SHP77 treated with DMSO at 0.1 percent for 48 hours (cell line): ENCODE measurements at regions not wholly inside any gene's neighbourhood (a gene's known extent, or its start where the extent isn't known, plus 50 kb on each side); places are given as distances from the start of the nearest gene placed in this dataset.
"Not testable (repeated sequence)": the region's sequence is repeated elsewhere in the genome, so short reads cannot be mapped to it uniquely, and the experiment has no call there.

Experiments used
- DNase-seq: peaks from one replicate; lab custom pipeline; 2025; lab: John Stamatoyannopoulos, UW

DNA sequence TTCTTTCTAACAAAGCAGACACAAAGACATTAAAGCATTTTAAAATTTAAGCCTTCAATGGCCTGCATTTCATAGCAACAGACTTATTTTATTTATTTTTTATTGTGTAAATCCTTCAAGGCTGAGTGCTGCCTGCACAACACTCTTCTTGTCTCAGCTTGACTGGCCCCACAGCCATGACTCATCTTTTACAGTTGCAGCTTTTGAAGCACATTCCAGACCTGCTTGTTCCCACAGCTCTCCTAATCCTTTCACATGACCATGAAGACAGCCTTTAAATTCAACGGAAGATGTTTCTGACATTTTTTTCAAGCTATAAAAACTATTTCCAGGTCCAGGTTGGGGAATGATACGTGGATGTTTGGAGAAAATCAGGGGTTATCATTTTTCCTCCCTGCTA, 276.9 kb upstream of the TACR3 start:
- peak; percentile 8 for DNase-seq

DNA sequence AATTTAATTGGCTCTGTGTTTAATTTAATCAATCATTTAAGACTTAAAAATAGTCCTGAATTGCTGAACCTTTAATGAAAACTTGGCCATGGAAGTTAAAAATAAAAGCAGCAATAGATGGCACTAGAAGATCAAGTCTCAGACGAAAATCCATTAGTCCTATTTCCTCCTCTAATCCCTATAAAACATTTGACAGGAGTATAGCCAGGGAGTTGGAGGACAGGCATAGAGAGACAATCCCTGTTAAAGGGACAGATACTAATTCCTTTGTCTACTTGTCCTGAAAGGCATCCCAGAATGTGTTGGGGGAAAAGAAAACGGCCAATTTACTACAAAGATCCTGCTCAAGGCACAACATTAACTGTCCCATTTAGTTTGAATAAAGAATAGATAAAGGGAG, 276.3 kb upstream of the TACR3 start:
- DNase-seq = peak; percentile 0

DNA sequence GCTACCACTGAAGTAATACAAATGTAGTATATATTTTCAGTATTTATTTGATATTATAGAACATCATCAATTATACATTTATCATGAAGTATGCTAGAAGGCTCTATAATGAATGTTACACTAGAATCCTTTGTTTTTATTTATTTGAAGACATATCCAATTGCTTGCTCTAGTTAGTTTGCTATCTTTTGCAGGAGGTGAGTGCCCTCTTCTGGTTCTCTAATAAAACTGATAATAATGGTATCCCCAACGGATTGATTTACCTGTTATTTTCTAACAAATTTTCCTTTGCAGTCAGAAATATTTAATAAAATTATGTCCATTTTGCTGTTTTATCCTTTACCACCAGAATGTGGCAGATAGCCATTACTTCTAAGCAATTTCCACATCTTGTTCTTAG, 274.3 kb upstream of the TACR3 start:
- DNase-seq = peak; percentile 8

DNA sequence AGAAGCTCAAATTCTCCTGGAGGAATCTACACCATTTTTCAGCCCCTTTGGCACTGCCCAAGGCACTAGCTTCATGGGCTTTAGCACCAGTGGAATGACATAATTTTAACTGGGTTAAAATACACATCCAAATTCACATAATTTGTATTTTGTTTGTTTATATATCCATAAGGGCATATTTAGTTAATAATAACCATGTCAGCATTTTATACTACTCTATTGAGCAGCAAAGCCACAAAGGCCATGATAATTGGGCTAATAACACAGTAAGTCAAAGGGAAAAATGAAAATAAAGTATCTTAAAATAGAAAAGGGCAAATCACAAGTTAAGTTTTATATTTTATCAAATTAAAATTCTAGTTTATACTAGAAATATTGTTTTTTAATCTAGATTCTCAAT, 262.7 kb upstream of the TACR3 start:
- DNase-seq = no peak

DNA sequence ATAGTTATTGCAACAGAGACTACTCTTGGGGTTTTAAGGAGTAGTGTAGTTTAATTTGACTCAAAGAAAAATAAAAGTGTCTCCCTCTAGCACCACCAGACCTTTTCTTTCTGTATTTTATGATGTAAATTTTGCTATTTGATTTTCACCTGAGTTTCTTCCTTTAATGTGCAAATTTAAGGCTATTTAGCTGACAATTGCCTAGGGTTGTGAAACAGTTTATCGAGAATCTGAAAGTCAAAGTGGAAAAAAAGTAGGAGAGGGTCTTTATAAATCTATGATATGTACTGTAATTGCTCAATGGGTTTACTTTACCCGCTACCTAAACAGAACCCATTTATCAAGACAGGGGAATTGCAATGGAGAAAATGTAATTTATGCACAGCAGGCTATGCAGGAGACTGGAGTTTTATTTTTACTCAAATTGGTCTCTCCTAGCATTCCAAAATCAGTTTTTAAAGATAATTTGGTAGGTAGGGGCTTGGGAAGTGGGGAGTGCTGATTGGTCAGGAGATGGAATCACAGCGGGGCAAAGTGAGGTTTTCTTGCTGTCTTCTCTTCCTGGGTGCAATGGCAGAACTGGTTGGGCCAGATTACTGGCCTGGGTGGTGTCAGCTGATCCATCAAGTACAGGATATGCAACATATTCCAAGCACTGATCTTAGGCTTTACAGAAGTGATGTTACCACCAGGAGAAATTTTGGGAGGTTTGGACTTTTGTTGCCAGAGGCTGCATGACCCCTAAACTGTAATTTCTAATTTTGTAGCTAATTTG, 228.6 kb upstream of the TACR3 start:
- no peak for DNase-seq

DNA sequence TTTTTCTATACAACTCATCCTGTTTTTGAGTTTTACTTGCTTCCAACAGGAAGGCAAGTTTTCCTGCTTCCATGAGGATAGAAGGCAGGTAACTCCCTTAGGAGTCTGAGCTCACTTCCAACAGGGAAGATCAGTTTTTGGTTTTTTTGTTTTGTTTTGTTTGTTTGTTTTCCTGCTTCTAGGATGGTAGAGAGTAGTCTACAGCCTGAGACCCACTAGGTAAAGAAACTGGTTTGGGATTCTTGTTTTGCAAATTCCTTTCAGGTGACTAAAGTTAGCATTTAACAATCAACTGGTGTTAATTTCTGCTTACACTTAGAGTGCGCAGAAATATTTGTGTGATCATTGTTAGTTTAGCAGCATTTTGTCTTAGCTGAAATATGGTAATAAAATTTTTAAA, 227.8 kb upstream of the TACR3 start:
- DNase-seq = no peak

DNA sequence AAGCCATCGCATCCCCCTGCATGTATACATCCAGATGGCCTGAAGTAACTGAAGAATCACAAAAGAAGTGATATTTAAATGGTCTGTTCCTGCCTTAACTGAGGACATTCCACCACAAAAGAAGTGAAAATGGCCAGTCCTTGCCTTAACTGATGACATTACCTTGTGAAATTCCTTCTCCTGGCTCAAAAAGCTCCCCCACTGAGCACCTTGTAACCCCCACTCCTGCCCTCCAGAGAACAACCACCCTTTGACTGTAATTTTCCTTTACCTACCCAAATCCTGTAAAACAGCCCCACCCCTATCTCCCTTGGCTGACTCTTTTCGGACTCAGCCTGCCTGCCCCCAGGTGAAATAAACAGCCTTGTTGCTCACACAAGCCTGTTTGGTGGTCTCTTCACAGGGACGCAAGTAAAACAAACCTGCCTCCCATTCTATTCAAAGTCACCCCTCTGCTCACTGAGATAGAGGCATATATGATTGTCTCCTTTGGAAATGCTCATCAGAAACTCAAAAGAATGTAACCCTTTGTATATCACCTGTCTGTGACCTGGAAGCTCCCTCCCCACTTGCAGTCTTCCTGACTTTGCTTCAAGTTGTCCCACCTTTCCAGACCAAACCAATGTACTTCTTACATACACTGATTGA, 227.0 kb upstream of the TACR3 start:
- DNase-seq = not testable (repeated sequence)

DNA sequence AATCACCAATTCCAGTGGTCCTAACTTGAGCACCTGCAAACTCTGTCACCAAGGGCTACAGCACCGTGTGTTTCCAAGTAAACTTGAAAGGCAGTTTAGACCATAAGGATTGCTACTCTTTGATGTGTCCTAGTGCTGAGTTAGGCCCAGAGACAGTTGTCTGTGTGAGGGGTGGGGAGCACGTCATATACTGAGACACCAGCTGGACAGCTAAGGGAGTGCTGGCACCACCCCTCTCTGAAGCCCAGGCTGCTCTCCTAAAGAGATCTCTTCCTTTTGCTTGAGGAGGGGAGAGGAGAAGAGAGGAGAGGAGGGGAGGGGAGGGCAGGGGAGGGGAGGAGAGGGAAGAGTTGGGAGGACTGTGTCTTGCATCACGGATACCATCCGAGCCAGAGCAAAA, 218.7 kb upstream of the TACR3 start:
- DNase-seq = no peak

DNA sequence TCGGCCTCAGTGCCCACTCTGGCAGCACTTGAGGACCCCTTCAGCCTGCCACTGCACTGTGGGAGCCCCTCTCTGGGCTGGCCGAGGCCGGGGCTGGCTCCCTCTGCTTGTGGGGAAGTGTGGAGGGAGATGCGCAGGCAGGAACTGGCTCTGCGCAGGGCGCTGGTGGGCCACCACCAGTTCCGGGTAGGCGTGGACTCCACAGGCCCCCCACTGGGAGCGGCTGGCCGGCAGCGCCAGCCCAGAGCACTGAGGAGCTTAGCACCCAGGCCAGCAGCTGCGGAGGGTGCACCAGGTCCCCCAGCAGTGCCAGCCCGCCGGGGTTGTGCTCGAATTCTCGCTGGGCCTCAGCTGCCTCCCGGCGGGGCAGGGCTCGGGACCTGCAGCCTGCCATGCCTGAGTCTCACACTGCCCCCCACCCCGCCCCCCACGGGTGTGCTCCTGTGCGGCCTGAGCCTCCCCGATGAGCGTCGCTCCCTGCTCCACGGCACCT, 216.9 kb upstream of the TACR3 start:
- no peak for DNase-seq

DNA sequence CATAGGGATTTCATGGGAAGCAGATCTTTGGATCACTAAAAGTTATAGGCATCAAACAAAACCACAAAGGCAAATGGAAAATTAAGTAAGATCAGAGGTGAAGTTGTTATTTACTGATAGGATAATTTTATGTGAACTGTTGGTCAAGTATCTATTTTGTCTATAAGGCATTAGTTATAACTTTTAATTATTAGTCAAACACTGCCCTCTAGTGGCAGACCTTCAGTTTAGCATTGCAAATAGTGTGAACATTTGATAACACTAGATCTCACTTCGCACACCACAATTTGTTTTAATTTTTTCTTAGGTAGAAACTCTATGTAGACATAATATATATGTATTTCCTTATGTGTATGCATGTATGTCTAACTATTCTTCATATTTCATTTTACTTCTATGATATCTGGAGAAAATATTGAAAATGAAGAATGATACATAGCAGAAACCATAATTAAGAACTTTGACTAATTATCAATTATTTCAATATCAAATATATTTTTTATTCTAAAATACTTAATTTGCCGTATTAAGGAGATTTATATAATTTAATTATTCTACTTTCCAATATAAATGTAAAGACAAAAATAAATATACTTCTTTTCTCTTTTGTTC, 214.5 kb upstream of the TACR3 start:
- peak; percentile 7 for DNase-seq

DNA sequence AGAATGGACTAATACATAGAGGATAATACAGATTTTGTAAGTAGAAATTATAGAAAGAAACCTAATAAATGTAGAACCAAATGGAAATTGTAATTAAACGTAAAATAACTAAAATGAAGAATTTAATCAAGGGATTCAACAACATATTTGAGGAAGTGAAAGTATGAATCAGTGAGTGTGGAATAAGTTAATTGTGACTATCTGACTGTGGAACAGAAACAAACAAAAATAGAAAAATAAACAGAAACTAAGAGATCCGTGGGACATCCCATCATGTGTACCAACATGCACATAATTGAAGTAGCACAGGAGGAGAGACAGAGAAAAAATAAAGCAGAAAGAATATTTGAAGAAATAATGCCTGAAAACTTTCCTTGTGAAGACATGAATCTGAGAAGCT, 208.6 kb upstream of the TACR3 start:
- DNase-seq = no peak

DNA sequence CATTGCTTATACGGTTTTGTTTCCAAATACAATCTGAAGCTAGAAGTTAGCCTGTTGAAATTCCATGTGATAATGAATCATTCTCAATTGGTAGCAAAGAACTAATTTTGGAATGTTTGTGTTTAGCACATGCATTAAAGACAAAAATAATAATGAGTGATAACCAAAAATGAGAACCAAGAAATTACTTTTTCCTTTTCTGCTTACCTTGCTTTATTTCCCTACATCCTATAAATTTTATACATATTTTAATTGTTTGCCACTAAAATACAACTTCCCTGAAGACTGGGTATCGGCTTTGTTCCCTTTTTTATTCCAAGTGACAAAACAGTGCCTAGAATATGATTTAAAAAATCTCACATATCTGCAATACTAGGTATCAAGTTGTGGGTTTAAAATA, 203.8 kb upstream of the TACR3 start:
- no peak for DNase-seq

DNA sequence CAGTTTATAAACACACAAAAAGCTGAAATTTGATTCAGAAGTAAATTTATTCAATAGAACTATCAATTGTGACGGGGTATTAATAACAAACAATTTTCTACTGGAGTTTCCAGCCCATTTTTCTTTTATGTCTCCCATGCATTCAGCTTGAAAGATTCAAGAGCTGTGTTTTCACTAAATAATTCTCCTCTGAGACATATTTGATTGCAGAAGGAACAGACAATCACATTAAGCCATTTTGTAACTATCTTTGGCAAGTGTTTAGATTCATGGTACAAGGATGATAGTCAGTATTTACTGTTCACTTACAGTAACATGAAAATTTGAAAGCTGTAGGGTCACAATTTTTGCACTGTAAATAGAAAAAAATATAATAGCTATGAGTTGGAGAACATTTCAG, 198.4 kb upstream of the TACR3 start:
- no peak for DNase-seq

DNA sequence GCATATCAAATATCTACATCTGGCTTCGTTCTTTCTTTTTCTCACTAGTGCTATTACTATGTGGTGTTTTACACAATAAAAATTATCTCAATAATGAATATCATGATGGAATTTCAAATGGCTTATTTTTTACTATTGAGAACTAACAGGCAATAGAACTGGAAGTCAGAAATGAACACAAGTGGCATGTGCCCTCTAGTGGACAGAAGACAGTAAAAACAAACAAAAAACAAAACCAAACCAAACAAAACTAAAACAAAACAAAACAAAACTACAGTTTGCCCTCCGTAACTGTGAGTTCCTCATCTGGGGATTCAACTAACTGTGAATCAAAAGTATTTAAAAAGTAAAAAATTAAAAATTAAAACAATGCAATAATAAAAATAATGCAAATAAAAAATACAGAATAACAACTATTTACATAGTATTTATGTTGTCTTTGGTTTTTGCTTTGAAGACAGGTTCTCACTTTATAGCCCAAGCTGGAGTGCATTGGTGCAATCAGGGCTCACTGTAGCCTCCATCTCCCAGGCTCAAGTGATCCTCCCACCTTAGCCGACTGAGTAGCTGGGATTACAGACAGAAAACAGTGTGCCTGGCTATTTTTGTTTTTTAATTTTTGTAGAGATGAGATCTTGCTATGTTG, 195.6 kb upstream of the TACR3 start:
- DNase-seq = no peak

DNA sequence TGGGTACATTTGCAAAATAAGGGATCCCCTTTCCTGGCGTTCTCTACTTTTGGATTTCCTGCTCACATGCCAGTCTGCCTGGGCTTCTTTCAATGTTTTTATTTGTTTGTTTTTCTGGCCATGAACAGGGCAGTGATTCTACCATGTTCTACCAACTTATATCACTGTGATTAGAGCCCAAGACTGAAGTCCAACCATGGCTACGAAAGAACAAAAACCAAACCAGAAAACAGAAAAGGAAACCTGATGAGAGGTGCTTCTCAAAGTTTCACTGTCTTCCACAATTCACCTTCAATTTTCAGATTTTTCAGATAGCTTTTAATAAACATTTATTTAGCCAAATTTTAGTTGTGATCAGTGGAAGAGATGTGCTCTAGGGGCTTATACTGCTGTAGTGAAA, 187.6 kb upstream of the TACR3 start:
- DNase-seq = no peak

DNA sequence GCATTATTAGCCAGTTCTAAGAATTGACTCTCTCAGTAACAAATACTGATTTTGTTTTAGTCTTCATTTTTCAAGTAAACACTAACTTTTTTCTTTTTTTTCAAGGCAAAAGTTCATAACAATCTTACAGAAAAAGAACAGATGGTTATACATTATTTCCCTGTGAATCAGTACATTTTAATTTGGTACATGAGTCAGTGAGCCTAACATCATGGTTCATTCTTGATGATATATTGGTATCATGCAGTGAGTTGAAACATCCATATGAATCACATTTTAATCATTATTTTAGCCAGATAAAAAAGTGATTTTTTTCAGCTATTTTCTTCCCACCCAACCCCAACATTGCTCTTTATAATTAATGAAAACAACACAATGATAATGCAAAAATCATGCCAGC, 184.3 kb upstream of the TACR3 start:
- DNase-seq = no peak

DNA sequence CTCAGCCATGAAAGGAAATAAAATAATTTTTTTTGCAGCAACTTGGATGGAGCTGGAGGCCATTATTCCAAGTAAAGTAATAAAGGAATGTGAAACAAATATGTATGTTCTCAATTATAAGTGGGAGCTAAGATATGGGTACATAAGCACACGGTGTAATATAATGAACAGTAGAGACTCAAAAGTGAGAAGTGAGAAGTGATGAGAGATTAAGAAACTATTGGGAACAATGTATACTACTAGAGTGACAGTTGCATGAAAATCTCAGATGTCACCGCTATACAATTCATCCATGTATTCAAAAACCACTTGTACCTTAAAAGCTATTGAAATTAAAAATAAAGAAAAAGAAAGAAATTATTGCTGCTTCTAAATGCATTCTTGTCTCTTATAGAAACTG, 182.9 kb upstream of the TACR3 start:
- DNase-seq = no peak

DNA sequence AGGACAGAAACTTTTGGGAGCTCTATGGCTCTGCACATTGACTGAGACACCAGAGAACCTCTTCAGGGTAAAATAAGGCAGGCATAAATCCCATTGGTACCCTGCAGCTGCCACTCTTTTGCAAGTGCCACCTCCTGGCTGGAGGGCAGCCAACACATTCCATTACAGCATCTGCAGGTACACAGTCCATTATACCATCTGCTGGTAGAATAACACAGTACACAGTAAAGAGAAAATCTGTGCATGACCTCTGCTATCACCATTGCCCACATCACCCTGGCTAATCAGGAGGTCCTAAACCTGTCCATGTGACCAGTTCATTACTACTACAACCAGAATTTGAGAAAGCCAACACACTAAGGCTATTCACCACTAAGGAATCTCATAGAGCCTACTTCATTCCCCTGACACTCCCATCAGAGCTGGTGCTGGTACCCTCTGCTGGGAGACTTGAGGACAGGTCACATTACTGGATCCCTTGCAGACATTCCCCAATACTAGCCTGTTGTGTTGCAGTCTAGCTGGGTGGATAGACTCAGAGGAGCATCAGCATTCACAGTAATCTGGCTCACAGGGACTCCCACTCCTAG, 176.2 kb upstream of the TACR3 start:
- DNase-seq = no peak

DNA sequence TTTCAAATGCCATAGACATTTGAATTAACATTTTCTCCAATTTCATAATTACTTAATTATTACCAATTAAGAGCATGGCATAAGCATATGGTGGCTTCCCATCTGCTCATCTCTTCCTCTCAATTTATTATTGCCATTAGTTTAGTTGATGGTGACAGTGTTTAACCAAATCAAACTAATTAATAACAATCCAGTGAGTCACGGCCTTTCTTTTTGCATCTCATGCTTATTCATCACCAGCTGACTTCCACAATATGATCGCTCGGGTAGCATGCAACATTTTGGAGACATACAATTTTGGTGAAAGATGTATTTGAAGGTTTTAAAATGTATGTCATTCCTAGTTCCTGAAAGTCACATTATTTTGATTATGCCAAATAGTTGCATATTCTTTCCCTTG, 172.8 kb upstream of the TACR3 start:
- no peak for DNase-seq

DNA sequence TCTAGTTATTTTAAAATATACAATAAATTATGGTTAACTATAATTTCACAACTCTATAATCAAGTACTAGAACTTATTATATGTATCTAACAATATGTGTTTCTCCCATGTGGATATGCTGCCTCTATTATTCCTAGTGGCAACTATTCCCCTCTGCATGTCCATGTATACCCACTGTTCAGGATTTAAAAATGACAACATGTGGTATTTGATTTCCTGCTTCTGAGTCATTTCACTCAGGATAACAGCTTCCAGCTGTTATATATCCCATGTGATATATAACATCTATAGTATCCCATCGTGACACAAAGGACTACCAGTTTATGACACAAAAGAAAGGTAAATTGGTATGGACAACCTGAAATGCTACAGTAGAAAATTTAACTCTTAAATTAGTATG, 167.4 kb upstream of the TACR3 start:
- DNase-seq = no peak

DNA sequence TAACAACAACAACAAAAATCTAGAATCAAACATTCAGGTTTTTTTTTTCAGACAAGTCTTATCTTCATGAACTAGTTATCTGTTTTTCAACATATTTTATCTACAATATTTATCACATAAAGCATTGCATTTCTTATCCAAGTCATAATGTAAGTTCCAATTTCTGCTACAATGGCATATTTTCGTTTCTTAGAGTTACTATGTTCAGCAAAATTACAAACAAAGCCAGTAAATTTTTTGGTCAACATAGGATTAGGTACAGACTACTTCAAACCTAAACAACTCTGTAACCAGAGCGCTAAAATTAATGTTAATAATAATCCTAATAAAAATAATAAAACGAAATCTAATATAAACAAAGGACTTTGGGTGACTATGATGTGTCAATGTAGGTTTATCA, 165.4 kb upstream of the TACR3 start:
- no peak for DNase-seq

DNA sequence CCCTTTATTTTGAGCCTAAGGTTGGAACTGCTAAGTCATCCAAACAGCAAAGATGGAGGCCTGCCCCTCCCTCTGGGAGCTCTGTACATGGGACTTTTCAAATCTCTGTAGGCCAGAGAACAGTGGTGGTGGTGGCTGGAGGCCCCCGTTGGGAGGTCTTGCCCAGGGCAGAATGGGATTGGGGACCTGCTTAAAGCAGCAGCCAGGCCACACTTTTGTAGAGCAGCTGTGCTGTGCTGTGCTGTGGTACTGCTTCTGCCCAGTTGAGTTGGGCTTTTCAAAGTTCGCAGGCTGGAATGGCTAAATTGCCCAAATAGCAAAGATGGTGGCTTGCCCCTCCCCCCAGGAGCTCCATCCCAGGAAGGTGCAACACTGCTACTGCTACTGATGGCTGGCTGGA, 147.5 kb upstream of the TACR3 start:
- DNase-seq = no peak

DNA sequence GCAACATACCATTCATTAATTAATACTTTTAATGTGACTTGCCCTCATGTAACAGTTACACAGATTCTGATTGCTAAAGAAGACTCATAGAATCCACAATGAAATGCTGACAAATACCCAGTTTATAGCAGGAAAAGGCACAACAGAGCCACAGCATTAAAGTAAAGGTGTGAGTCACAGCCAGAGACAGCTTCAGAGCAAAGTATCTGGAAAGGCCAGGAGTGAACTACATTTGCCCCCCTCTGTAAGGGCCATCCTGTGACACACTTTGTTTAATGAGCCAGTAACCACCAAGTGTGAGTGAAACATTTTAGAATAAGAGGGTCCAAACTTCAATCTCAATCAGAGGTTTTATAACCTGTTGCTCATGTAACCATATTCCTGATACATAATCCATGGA, 133.8 kb upstream of the TACR3 start:
- no peak for DNase-seq
